GM18909 (cell line): ENCODE measurements at regions not wholly inside any gene's neighbourhood (a gene's known extent, or its start where the extent isn't known, plus 50 kb on each side); places are given as distances from the start of the nearest gene placed in this dataset.
"Not testable (repeated sequence)": the region's sequence is repeated elsewhere in the genome, so short reads cannot be mapped to it uniquely, and the experiment has no call there.

Source experiments
- ATAC-seq: cut with Tn5 transposase; IDR thresholded peaks from one replicate; pipeline ENCODE4 v1.9.1; 2021; ENCODE audit warnings: mild to moderate bottlenecking; ENCODE audit not compliant: unreplicated experiment, poor library complexity

GRCh38 chr5:163193886-163194285, 243.5 kb upstream of the CCNG1 start:
- ATAC-seq = no peak

- no peak for ATAC-seq
Observed at GRCh38 chr5:163205645-163206044, 231.8 kb upstream of the CCNG1 start.

GRCh38 chr5:163221581-163221980, 215.8 kb upstream of the CCNG1 start:
- no peak for ATAC-seq

GRCh38 chr5:163222982-163223381, 214.4 kb upstream of the CCNG1 start:
- ATAC-seq = no peak

GRCh38 chr5:163244445-163244987, 192.9 kb upstream of the CCNG1 start:
- no peak for ATAC-seq

- ATAC-seq = no peak
Observed at GRCh38 chr5:163245584-163245983, 191.8 kb upstream of the CCNG1 start.

- no peak for ATAC-seq
Observed at GRCh38 chr5:163248333-163248732, 189.1 kb upstream of the CCNG1 start.

GRCh38 chr5:163248871-163249270, 188.5 kb upstream of the CCNG1 start:
- ATAC-seq = no peak

GRCh38 chr5:163252950-163253349, 184.4 kb upstream of the CCNG1 start:
- no peak for ATAC-seq

GRCh38 chr5:163259495-163259894, 177.9 kb upstream of the CCNG1 start:
- no peak for ATAC-seq

GRCh38 chr5:163260471-163260870, 176.9 kb upstream of the CCNG1 start:
- no peak for ATAC-seq

- ATAC-seq = no peak
Observed at GRCh38 chr5:163260961-163261360, 176.4 kb upstream of the CCNG1 start.

- ATAC-seq = no peak
Observed at GRCh38 chr5:163261647-163262269, 175.6 kb upstream of the CCNG1 start.

GRCh38 chr5:163266249-163266648, 171.1 kb upstream of the CCNG1 start:
- ATAC-seq = not testable (repeated sequence)

- no peak for ATAC-seq
Observed at GRCh38 chr5:163269624-163270023, 167.8 kb upstream of the CCNG1 start.

- no peak for ATAC-seq
Observed at GRCh38 chr5:163276466-163276865, 160.9 kb upstream of the CCNG1 start.

GRCh38 chr5:163280897-163281296, 156.5 kb upstream of the CCNG1 start:
- ATAC-seq = not testable (repeated sequence)

GRCh38 chr5:163281512-163281911, 155.9 kb upstream of the CCNG1 start:
- no peak for ATAC-seq

GRCh38 chr5:163293836-163294235, 143.6 kb upstream of the CCNG1 start:
- no peak for ATAC-seq

- no peak for ATAC-seq
Observed at GRCh38 chr5:163303718-163304117, 133.7 kb upstream of the CCNG1 start.

- no peak for ATAC-seq
Observed at GRCh38 chr5:163305655-163306054, 131.7 kb upstream of the CCNG1 start.

- ATAC-seq = no peak
Observed at GRCh38 chr5:163306421-163306820, 131.0 kb upstream of the CCNG1 start.
